PC-3 (cell line): ENCODE measurements at regions not wholly inside any gene's neighbourhood (a gene's known extent, or its start where the extent isn't known, plus 50 kb on each side); places are given as distances from the start of the nearest gene placed in this dataset.

Experiments used
- ATAC-seq: fragments of 200-7000 bp; cut with Tn5 transposase; 2 replicates; pipeline ENCODE4 v1.9.1; 2020; ENCODE audit warnings: mild to moderate bottlenecking, moderate library complexity
- BruUV-seq: library from RNA; stranded (reverse); fragments of 400-500 nt; replicated peaks from 2 replicates; lab custom pipeline; 2021; lab: Mats Ljungman, UMichigan
- CTCF ChIA-PET: fragments of 300-600 bp; sonication (Branson Sonifier 250); formaldehyde crosslinking; loops from one replicate; lab custom pipeline; 2022; ENCODE audit warnings: antibody characterized with exemption; lab: Charles Lee
- POLR2A ChIA-PET: fragments of 300-600 bp; sonication (Branson Sonifier 250); formaldehyde crosslinking; loops from one replicate; lab custom pipeline; 2022; ENCODE audit warnings: antibody characterized with exemption; ENCODE audit not compliant: unreplicated experiment; lab: Charles Lee
- DNase-seq: peaks from one replicate; pipeline ENCODE4 v3.0.0-alpha.2; 2015
- H2AFZ ChIP-seq: fragments of 300-600 bp; sonication (generic); 2 replicates; pipeline ENCODE4 v1.6.0; 2016; ENCODE audit warnings: antibody characterized with exemption, low read length
- H3F3A ChIP-seq: fragments of 300-600 bp; sonication (generic); one replicate; pipeline ENCODE4 v1.6.0; 2017; ENCODE audit warnings: antibody characterized with exemption, low read length, control low read depth, mild to moderate bottlenecking; ENCODE audit not compliant: unreplicated experiment
- H3K27ac ChIP-seq: fragments of 300-600 bp; sonication (generic); 2 replicates; pipeline ENCODE4 v1.5.1; 2016; ENCODE audit warnings: mild to moderate bottlenecking, low read length
- H3K27me3 ChIP-seq: fragments of 300-600 bp; sonication (generic); 2 replicates; pipeline ENCODE4 v1.6.1; 2016; ENCODE audit warnings: low read length, mixed read lengths
- H3K36me3 ChIP-seq: fragments of 300-600 bp; sonication (generic); 2 replicates; pipeline ENCODE4 v1.6.1; 2016; ENCODE audit warnings: low read depth, mixed run types, low read length, mixed read lengths
- H3K4me1 ChIP-seq: fragments of 300-600 bp; sonication (generic); 2 replicates; pipeline ENCODE4 v1.5.1; 2016; ENCODE audit warnings: low read length; ENCODE audit not compliant: insufficient read depth
- H3K4me2 ChIP-seq: fragments of 300-600 bp; sonication (generic); 2 replicates; pipeline ENCODE4 v1.6.0; 2016; ENCODE audit warnings: low read length
- H3K4me3 ChIP-seq: fragments of 300-600 bp; sonication (generic); 2 replicates; pipeline ENCODE4 v1.5.1; 2016; ENCODE audit warnings: mild to moderate bottlenecking, low read length, mixed read lengths
- H3K79me2 ChIP-seq: fragments of 300-600 bp; sonication (generic); 2 replicates; pipeline ENCODE4 v1.6.1; 2017; ENCODE audit warnings: low read length, mixed read lengths
- H3K9ac ChIP-seq: fragments of 300-600 bp; sonication (generic); 2 replicates; pipeline ENCODE4 v1.6.0; 2016; ENCODE audit warnings: mild to moderate bottlenecking, low read length
- H3K9me2 ChIP-seq: fragments of 300-600 bp; sonication (generic); replicated peaks from 2 replicates; pipeline ENCODE4 v1.6.1; 2016; ENCODE audit warnings: mixed run types, low read length, mixed read lengths
- H3K9me3 ChIP-seq: fragments of 300-600 bp; sonication (generic); 2 replicates; pipeline ENCODE4 v1.6.1; 2016; ENCODE audit warnings: low read length, mixed read lengths
- H4K20me1 ChIP-seq: fragments of 300-600 bp; sonication (generic); 2 replicates; pipeline ENCODE4 v1.6.1; 2016; ENCODE audit warnings: low read length, mixed read lengths
- CTCF ChIP-seq: fragments of 300-600 bp; sonication (generic); conservative IDR thresholded peaks from 2 replicates; pipeline ENCODE4 v1.5.1; 2017; ENCODE audit warnings: antibody characterized with exemption, low read depth, mild to moderate bottlenecking, low read length
- EZH2 ChIP-seq: fragments of 300-600 bp; sonication (generic); IDR thresholded peaks from one replicate; pipeline ENCODE4 v1.6.1; 2017; ENCODE audit warnings: antibody characterized with exemption, mild to moderate bottlenecking, low read length; ENCODE audit not compliant: unreplicated experiment
- EZH2phosphoT487 ChIP-seq: fragments of 300-600 bp; sonication (generic); IDR thresholded peaks from 2 replicates; pipeline ENCODE4 v1.6.1; 2018; ENCODE audit warnings: mild to moderate bottlenecking, antibody characterized with exemption, low read length, borderline replicate concordance
- intact Hi-C: fragments of 100-400 bp; cut with micrococcal nuclease; formaldehyde crosslinking; loops from 2 replicates; pipeline ENCODE4 v1.9.0; 2023

GRCh38 chr3:135324301-135324700, 529.2 kb downstream of the EPHB1 start:
- no peak for TF ChIP-seq EZH2
- no peak for TF ChIP-seq EZH2phosphoT487
- no peak for TF ChIP-seq CTCF
- H3K79me2 ChIP-seq, result no peaks in the 10 kb centered on the region
- POLR2A ChIA-PET, result no interaction called here

GRCh38 chr3:135325096-135325495, 530.0 kb downstream of the EPHB1 start:
- Histone ChIP-seq H3K79me2 (no peaks in the 10 kb centered on the region), H3K9me2 (no peaks in the 10 kb centered on the region), H3F3A (no peaks in the 10 kb centered on the region), H3K27ac (no peak overlapping the region), H3K4me2 (no peak overlapping the region), H3K4me3 (no peak overlapping the region), H3K27me3 (0 out of 2 replicates have a peak, but pooled peaks cover 9% of the 10 kb centered on the region), H3K36me3 (no peaks in the 10 kb centered on the region), H3K4me1 (no peaks in the 10 kb centered on the region), H2AFZ (no peak overlapping the region), H3K9ac (no peak overlapping the region), H3K9me3 (no peaks in the 10 kb centered on the region), H4K20me1 (no peaks in the 10 kb centered on the region)
- DNase-seq, result no peak
- ChIA-PET CTCF (no interaction called here), POLR2A (no interaction called here)
- TF ChIP-seq EZH2phosphoT487, result no peak
- TF ChIP-seq EZH2, result no peak
- TF ChIP-seq CTCF, result no peak
- intact Hi-C loops, result no loop called here
- no peak for ATAC-seq
- BruUV-seq, result no TSS peak

More at GRCh38 chr3:135324301-135324700, 529.2 kb downstream of the EPHB1 start:
- DNase-seq, result no peak
- H4K20me1 ChIP-seq, result no peaks in the 10 kb centered on the region
- ATAC-seq, result no peak
- no peaks in the 10 kb centered on the region for H3F3A ChIP-seq
- H3K9me2 ChIP-seq, result no peaks in the 10 kb centered on the region
- no peaks in the 10 kb centered on the region for H3K4me1 ChIP-seq
- H2AFZ ChIP-seq, result no peak overlapping the region
- H3K27me3 ChIP-seq, result 0 out of 2 replicates have a peak, but pooled peaks cover 9% of the 10 kb centered on the region
- no peak overlapping the region for H3K4me3 ChIP-seq
- H3K27ac ChIP-seq, result no peak overlapping the region
- no peaks in the 10 kb centered on the region for H3K36me3 ChIP-seq
- no peak overlapping the region for H3K4me2 ChIP-seq
- intact Hi-C loops, result no loop called here
- no peak overlapping the region for H3K9ac ChIP-seq
- no peaks in the 10 kb centered on the region for H3K9me3 ChIP-seq
- no TSS peak for BruUV-seq
- CTCF ChIA-PET, result no interaction called here

GRCh38 chr3:135325726-135326235, 530.7 kb downstream of the EPHB1 start:
- H2AFZ ChIP-seq, result no peak overlapping the region
- H3K36me3 ChIP-seq, result no peaks in the 10 kb centered on the region
- no peak overlapping the region for H3K4me3 ChIP-seq
- no peak overlapping the region for H3K4me2 ChIP-seq
- H3K27ac ChIP-seq, result no peak overlapping the region
- H3K9me2 ChIP-seq, result no peaks in the 10 kb centered on the region
- ChIA-PET CTCF (no interaction called here), POLR2A (no interaction called here)
- ATAC-seq (no peak), DNase-seq (no peak)
- no TSS peak for BruUV-seq
- TF ChIP-seq EZH2, result no peak
- no peak for TF ChIP-seq EZH2phosphoT487
- TF ChIP-seq CTCF, result no peak
- no peaks in the 10 kb centered on the region for H3K4me1 ChIP-seq
- no peaks in the 10 kb centered on the region for H3K79me2 ChIP-seq
- H3K27me3 ChIP-seq, result 0 out of 2 replicates have a peak, but pooled peaks cover 9% of the 10 kb centered on the region
- no peaks in the 10 kb centered on the region for H3F3A ChIP-seq
- no peaks in the 10 kb centered on the region for H4K20me1 ChIP-seq
- no peaks in the 10 kb centered on the region for H3K9me3 ChIP-seq
- no peak overlapping the region for H3K9ac ChIP-seq
- intact Hi-C loops, result no loop called here
